ENCODE measurements at regions not wholly inside any gene's neighbourhood (a gene's known extent, or its start where the extent isn't known, plus 50 kb on each side); places are given as distances from the start of the nearest gene placed in this dataset.

DNA sequence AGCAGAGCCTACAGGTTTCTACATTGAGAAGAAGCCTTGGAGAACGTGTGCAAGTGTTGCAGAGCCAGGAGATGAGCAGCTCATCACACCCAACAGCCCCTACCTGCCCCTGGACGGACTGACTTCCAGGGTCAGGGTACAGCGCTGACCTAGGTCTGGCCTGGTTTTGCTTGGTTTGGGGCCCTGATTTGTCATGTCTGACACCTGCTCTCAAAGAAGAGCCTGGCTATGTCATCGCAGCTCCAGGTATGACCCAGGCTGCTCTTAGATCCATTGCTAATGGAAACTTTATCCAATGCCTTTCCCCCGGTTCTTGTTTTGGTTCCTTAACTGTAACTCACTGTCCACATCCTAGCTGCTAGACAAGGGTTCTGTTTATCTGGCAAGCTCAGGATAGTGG lies 149.5 kb downstream of the CXCL12 start:
- Histone ChIP-seq H3K27ac (no peak overlapping the region), H3K4me3 (no peak overlapping the region), H3K27me3 (no peaks in the 10 kb centered on the region), H3K4me1 (peaks cover 0 to 5% (median 0%) of the 10 kb centered on the region in 4 donors), H3K36me3 (no peaks in the 10 kb centered on the region), H3K9me3 (no peaks in the 10 kb centered on the region)
- TF ChIP-seq POLR2A (IDR thresholded peaks at IDR 0.05), result no peak
- TF ChIP-seq CTCF (IDR thresholded peaks at IDR 0.05), result no peak
- no peak for TF ChIP-seq EP300 (IDR thresholded peaks at IDR 0.05)
- no peak for TF ChIP-seq POLR2AphosphoS5 (IDR thresholded peaks at IDR 0.05)
- DNase-seq (no peak), ATAC-seq (ENCODE audit: low FRiP score in 2 of 2) (no peak)
- WGBS, 2 donors, result 91 to 93% methylated on average over 5 of the region's 5 CpGs

- no peak for DNase-seq
- Histone ChIP-seq H3K4me1 (peaks cover 0 to 5% (median 0%) of the 10 kb centered on the region in 4 donors), H3K36me3 (no peaks in the 10 kb centered on the region), H3K9me3 (no peaks in the 10 kb centered on the region), H3K27ac (no peak overlapping the region), H3K27me3 (no peaks in the 10 kb centered on the region), H3K4me3 (no peak overlapping the region)
- 82 to 88% methylated on average over 3 of the region's 3 CpGs for WGBS, 2 donors
- ATAC-seq (ENCODE audit: low FRiP score in 2 of 2), result no peak
- TF ChIP-seq POLR2A (IDR thresholded peaks at IDR 0.05) (no peak), POLR2AphosphoS5 (IDR thresholded peaks at IDR 0.05) (no peak)
Observed at GRCh38 chr10:44234483-44234875, 150.4 kb downstream of the CXCL12 start.

DNA sequence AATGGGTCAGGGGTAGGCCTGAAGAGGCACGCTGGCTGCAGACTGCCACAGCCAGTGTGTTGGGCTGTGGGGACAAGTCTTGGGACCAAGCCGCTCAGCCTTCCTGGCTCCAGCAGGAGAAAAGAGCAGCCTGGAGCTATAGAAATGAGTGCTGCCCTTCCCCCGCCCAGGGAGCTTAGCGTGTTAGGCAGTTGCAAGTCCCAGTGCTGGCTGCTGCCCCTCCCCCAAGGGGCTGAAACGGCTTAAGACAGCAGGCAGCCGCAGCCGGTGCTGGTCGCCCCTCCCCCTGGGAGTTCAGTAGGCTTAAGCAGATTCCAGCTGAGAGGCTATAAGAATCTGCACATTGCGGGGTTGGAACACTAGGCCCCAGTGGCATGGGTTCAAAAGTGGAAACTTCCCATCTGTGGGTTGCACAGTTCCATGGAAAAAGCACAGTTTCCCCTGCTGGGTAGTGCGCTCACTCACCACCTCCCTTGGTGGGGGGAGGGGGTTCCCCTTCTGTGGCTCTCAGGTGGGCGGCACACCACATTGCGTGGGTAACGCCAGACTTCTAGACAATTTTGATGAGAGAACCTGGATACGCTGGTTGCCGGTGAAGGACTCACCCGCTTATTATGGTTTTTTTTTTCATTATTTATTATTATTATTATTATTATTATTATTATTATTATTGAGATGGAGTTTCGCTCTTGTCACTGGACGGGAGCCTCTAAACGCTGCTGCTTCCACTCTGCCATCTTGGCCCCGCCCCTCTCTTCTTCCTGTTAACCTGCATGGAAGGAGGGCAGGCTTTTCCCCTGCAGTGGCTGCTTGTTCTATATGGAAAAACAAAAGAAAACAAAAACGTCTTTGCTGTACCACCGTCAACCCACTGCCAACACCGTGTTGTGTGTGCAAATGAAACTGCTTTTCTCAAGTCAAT lies 151.1 kb downstream of the CXCL12 start:
- H3K27ac ChIP-seq, result no peak overlapping the region
- WGBS, 2 donors, result 59 to 62% methylated on average over 15 to 23 of the region's 23 CpGs

DNA sequence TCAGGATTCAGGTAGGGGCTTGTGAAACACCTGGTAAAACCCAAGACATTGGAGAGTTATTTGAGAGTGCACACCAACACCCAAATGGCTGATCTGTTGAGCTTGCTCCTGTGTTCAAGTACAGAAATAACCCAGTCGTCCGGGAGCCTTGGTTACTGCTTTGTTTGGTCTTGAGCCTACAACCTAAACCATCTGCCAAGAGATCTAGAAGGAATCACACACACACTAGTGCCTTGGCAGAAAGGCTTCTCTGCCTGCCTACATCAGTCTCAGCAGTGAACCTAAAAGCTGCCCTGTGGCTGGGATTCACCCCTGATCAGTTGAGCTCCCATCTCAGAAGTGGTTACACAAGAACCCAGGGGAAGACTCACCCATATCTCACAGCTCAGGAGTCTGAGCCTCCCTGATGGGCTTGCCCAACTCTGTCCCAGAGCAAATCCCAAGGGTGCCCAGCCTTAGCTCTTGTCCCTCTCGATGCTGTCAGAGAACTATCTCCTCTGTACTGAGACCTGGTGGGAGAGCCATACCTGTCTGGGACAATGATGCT lies 167.6 kb downstream of the CXCL12 start:
- TF ChIP-seq CTCF (IDR thresholded peaks at IDR 0.05) (no peak), EP300 (IDR thresholded peaks at IDR 0.05) (no peak), POLR2AphosphoS5 (IDR thresholded peaks at IDR 0.05) (no peak), POLR2A (IDR thresholded peaks at IDR 0.05) (no peak)
- no peaks in the 10 kb centered on the region for H3K27me3 ChIP-seq
- DNase-seq (no peak), ATAC-seq (ENCODE audit: low FRiP score in 2 of 2) (no peak)
- WGBS, 2 donors, result 83 to 94% methylated on average over 2 to 3 of the region's 3 CpGs
- H3K27ac ChIP-seq, result no peak overlapping the region
- H3K4me1 ChIP-seq, result no peaks in the 10 kb centered on the region
- H3K4me3 ChIP-seq, result no peak overlapping the region
- H3K36me3 ChIP-seq, result no peaks in the 10 kb centered on the region
- H3K9me3 ChIP-seq, result peaks cover 0 to 3% (median 2%) of the 10 kb centered on the region in 4 donors

More for the DNA sequence above, 151.1 kb downstream of the CXCL12 start:
- no peaks in the 10 kb centered on the region for H3K36me3 ChIP-seq
- H3K27me3 ChIP-seq, result no peaks in the 10 kb centered on the region
- DNase-seq, result peak in 1 of 2 donors; percentile 41
- TF ChIP-seq POLR2AphosphoS5 (IDR thresholded peaks at IDR 0.05) (no peak), CTCF (IDR thresholded peaks at IDR 0.05) (no peak), EP300 (IDR thresholded peaks at IDR 0.05) (no peak), POLR2A (IDR thresholded peaks at IDR 0.05) (no peak)
- no peak overlapping the region for H3K4me3 ChIP-seq
- no peak for ATAC-seq (ENCODE audit: low FRiP score in 2 of 2)
- H3K9me3 ChIP-seq, result no peaks in the 10 kb centered on the region
- H3K4me1 ChIP-seq, result peaks cover 0 to 5% (median 0%) of the 10 kb centered on the region in 4 donors

GRCh38 chr10:44216073-44216472 lies 168.8 kb downstream of the CXCL12 start:
- Histone ChIP-seq H3K9me3 (peaks cover 0 to 3% (median 2%) of the 10 kb centered on the region in 4 donors), H3K4me1 (no peaks in the 10 kb centered on the region), H3K27me3 (no peaks in the 10 kb centered on the region), H3K27ac (no peak overlapping the region), H3K36me3 (no peaks in the 10 kb centered on the region), H3K4me3 (no peak overlapping the region)
- DNase-seq, result no peak
- WGBS, 2 donors, result 74 to 86% methylated on average over 2 of the region's 2 CpGs
- TF ChIP-seq EP300 (IDR thresholded peaks at IDR 0.05) (no peak), CTCF (IDR thresholded peaks at IDR 0.05) (no peak), POLR2A (IDR thresholded peaks at IDR 0.05) (no peak), POLR2AphosphoS5 (IDR thresholded peaks at IDR 0.05) (no peak)
- ATAC-seq (ENCODE audit: low FRiP score in 2 of 2), result no peak
